Fibroblast of lung (primary cell): ENCODE measurements at regions not wholly inside any gene's neighbourhood (a gene's known extent, or its start where the extent isn't known, plus 50 kb on each side); places are given as distances from the start of the nearest gene placed in this dataset.
A peak's percentile ranks its signal among the peaks of the same experiment; 100 is the strongest.

Experiments
- DNase-seq, 2 donors: peaks; one replicate each; pipeline versions ENCODE4 v3.0.0 to v3.0.0-alpha.2; 2010; ENCODE audit warnings: low read depth in 2 of 2
- H2AFZ ChIP-seq: 2 replicates; pipeline ENCODE4 v1.5.1; 2012; ENCODE audit warnings: low read length, control low read depth, inconsistent platforms
- H3K27ac ChIP-seq: 2 replicates; pipeline ENCODE4 v1.5.1; 2011; ENCODE audit warnings: low read length, control low read depth; ENCODE audit not compliant: insufficient read depth
- H3K27me3 ChIP-seq: 2 replicates; pipeline ENCODE4 v1.5.1; 2011; ENCODE audit warnings: mild to moderate bottlenecking, low read length; ENCODE audit not compliant: control insufficient read depth, insufficient read depth
- H3K36me3 ChIP-seq: 2 replicates; pipeline ENCODE4 v1.5.1; 2011; ENCODE audit warnings: low read length; ENCODE audit not compliant: control insufficient read depth, insufficient read depth
- H3K4me1 ChIP-seq: 2 replicates; pipeline ENCODE4 v1.5.1; 2011; ENCODE audit warnings: low read length; ENCODE audit not compliant: control insufficient read depth, insufficient read depth; ENCODE audit errors: extremely low read depth
- H3K4me2 ChIP-seq: 2 replicates; pipeline ENCODE4 v1.5.1; 2011; ENCODE audit warnings: low read length, control low read depth; ENCODE audit not compliant: insufficient read depth; ENCODE audit errors: extremely low read depth
- H3K4me3 ChIP-seq, 4 experiments: fragments of 200-600 bp in 1 of 4; sonication (generic) in 1 of 4; replicated peaks in 1 of 4; 2 replicates each; pipeline ENCODE4 v1.5.1; 2011 to 2016; ENCODE audit warnings: low read length in 4 of 4, low read depth in 3 of 4, mild to moderate bottlenecking in 3 of 4, control low read depth in 2 of 4, inconsistent platforms in 1 of 4, mixed read lengths in 1 of 4; ENCODE audit not compliant: insufficient read depth in 1 of 4; ENCODE audit errors: control extremely low read depth in 1 of 4
- H3K79me2 ChIP-seq: 2 replicates; pipeline ENCODE4 v1.5.1; 2012; ENCODE audit warnings: mild to moderate bottlenecking, low read length, inconsistent platforms; ENCODE audit not compliant: control insufficient read depth, insufficient read depth
- H3K9ac ChIP-seq: 2 replicates; pipeline ENCODE4 v1.5.1; 2011; ENCODE audit warnings: mild to moderate bottlenecking, low read length, control low read depth; ENCODE audit not compliant: insufficient read depth
- H3K9me3 ChIP-seq: 2 replicates; pipeline ENCODE4 v1.5.1; 2012; ENCODE audit warnings: low read depth, low read length; ENCODE audit not compliant: control insufficient read depth, insufficient read depth
- H4K20me1 ChIP-seq: 2 replicates; pipeline ENCODE4 v1.5.1; 2011; ENCODE audit warnings: low read length; ENCODE audit not compliant: control insufficient read depth, insufficient read depth; ENCODE audit errors: extremely low read depth
- EZH2 ChIP-seq: IDR thresholded peaks from 2 replicates; pipeline ENCODE4 v1.5.1; 2012; ENCODE audit warnings: low read length, control low read depth, mild to moderate bottlenecking; ENCODE audit errors: missing control alignments
- TF ChIP-seq, protein P1 (sequence below), 2 donors: IDR thresholded peaks in 1 of 2; conservative IDR thresholded peaks in 1 of 2; 1 replicate in 1 of 2; 2 replicates in 1 of 2; pipeline ENCODE4 v1.5.1; 2011 to 2012; ENCODE audit warnings: low read length in 2 of 2, control low read depth in 1 of 2, inconsistent platforms in 1 of 2, low read depth in 1 of 2, mild to moderate bottlenecking in 1 of 2

DNA sequence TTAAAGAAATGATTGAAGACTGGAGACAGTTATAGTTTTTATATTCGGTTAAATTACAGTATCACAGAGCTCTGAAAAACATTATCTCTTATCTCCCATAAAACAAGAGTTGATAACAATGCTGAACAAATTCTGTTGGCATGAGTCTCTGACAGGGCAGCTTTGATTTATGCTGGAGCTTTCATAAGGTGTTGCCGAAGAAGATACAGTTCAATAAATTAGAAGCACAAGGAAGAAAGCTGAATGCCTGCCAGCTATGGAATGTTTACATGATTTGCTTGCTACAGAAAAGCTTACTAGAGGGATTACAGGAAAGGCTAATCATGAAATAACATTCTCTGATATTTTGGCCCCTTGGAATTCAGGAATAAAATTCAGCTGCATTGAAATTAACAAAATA lies 431.9 kb upstream of the GJE1 start:
- Histone ChIP-seq H3K36me3 (no peaks in the 10 kb centered on the region), H3K27ac (no peak overlapping the region), H3K4me3 (no peak overlapping the region), H3K4me2 (no peak overlapping the region), H3K27me3 (no peaks in the 10 kb centered on the region), H4K20me1 (no peaks in the 10 kb centered on the region), H3K9me3 (no peaks in the 10 kb centered on the region), H3K79me2 (no peaks in the 10 kb centered on the region), H3K4me1 (no peaks in the 10 kb centered on the region), H2AFZ (no peak overlapping the region), H3K9ac (no peak overlapping the region)
- TF ChIP-seq, protein P1, sequence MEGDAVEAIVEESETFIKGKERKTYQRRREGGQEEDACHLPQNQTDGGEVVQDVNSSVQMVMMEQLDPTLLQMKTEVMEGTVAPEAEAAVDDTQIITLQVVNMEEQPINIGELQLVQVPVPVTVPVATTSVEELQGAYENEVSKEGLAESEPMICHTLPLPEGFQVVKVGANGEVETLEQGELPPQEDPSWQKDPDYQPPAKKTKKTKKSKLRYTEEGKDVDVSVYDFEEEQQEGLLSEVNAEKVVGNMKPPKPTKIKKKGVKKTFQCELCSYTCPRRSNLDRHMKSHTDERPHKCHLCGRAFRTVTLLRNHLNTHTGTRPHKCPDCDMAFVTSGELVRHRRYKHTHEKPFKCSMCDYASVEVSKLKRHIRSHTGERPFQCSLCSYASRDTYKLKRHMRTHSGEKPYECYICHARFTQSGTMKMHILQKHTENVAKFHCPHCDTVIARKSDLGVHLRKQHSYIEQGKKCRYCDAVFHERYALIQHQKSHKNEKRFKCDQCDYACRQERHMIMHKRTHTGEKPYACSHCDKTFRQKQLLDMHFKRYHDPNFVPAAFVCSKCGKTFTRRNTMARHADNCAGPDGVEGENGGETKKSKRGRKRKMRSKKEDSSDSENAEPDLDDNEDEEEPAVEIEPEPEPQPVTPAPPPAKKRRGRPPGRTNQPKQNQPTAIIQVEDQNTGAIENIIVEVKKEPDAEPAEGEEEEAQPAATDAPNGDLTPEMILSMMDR (conservative IDR thresholded peaks at IDR 0.05 in 1 of 2, IDR thresholded peaks at IDR 0.05 in 1 of 2; ENCODE audit: low read depth in 1 of 2, low read length in 2 of 2) = no peak
- no peak for TF ChIP-seq EZH2
- DNase-seq = peak; percentile 6 to 20

DNA sequence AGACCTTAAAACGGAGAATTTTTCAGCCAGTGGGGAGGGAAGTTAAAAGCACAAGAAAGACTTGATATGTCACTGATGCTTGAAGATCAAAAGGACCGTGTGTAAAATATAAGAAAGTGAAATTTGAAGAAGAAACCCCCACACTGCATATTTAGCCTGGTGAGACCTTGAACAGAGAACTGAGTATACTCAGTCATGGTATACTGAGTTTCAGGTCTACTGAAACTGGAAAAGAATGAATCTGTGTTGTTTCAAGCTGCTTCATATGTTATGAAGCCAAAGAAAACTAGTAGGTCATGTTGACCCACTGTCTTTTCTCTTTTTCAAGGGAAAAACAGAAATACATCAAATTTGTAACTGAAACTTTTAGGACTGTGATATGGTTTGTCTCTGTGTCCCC lies 443.8 kb upstream of the GJE1 start:
- TF ChIP-seq EZH2 = no peak
- TF ChIP-seq, protein P1 (conservative IDR thresholded peaks at IDR 0.05 in 1 of 2, IDR thresholded peaks at IDR 0.05 in 1 of 2; ENCODE audit: low read depth in 1 of 2, low read length in 2 of 2) = no peak
- no peaks in the 10 kb centered on the region for H3K36me3 ChIP-seq
- H3K27me3 ChIP-seq = no peaks in the 10 kb centered on the region

DNA sequence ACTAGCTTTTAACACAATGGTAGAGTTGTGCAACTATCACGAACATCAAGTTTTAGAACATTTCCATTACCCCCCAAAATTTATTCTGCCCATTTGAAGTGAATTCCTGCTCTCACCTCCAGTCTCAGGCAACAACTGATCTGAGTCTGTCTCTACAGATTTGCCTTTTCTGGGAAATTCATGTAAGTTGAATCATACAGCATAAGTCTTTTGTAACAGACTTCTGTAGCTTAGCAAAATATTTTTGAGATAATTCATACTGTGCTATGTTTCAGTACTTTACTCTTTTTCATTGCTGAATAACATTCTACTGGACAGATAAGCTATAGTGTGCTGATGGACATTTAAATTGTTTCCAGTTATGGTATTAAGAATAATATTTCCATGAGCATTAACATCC lies 447.3 kb upstream of the GJE1 start:
- Histone ChIP-seq H3K27ac (no peak overlapping the region), H3K9ac (no peak overlapping the region), H4K20me1 (no peaks in the 10 kb centered on the region), H3K27me3 (no peaks in the 10 kb centered on the region), H3K79me2 (no peaks in the 10 kb centered on the region), H3K36me3 (no peaks in the 10 kb centered on the region), H2AFZ (no peak overlapping the region), H3K4me1 (no peaks in the 10 kb centered on the region), H3K4me3 (no peak overlapping the region), H3K9me3 (no peaks in the 10 kb centered on the region), H3K4me2 (no peak overlapping the region)
- DNase-seq = peak in 1 of 2 donors; percentile 18
- TF ChIP-seq, protein P1 (conservative IDR thresholded peaks at IDR 0.05 in 1 of 2, IDR thresholded peaks at IDR 0.05 in 1 of 2; ENCODE audit: low read depth in 1 of 2, low read length in 2 of 2) = no peak

More for the DNA sequence above, 443.8 kb upstream of the GJE1 start:
- Histone ChIP-seq H3K4me1 (no peaks in the 10 kb centered on the region), H3K4me2 (no peak overlapping the region), H3K9ac (no peak overlapping the region), H3K9me3 (no peaks in the 10 kb centered on the region), H3K4me3 (no peak overlapping the region), H2AFZ (no peak overlapping the region), H3K79me2 (no peaks in the 10 kb centered on the region), H3K27ac (no peak overlapping the region), H4K20me1 (no peaks in the 10 kb centered on the region)
- DNase-seq = no peak
